ENCODE measurements at regions not wholly inside any gene's neighbourhood (a gene's known extent, or its start where the extent isn't known, plus 50 kb on each side); places are given as distances from the start of the nearest gene placed in this dataset.

DNA sequence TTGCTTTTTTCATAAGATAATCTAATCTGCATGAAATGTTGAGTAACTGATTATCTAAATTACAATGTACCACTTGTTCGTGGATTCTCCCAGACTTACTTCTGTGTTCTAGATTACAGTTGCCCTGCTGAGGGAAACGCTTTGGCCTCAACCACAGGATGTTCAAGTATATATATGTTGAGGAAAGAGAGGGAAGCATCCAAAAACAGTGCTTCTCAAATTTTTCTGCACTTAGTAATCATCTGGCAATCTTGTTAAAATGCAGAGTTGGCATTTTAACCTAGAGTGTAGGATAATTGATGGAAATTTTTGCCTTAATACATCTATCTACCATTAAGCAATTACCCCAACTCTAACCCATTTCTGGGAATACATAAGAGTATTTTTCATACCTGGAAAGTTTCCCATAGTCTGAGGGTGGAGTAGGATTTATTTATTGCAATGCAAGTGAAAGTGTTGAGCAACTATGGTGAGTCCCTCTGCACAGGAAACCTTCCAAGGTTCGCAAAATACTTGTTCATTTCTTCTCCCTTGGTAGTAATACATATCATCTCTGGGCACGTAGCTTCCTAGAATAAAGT is 59.6 kb upstream of the C1GALT1 start:
- TF ChIP-seq GATA2 (IDR thresholded peaks at IDR 0.05; ENCODE audit: low read depth, low read length) (no peak), GATA3 (IDR thresholded peaks at IDR 0.05; ENCODE audit: low read depth, low read length) (no peak)

Measured in SH-SY5Y (cell line).